Neuronal stem cell (in vitro differentiated cells): ENCODE measurements at regions not wholly inside any gene's neighbourhood (a gene's known extent, or its start where the extent isn't known, plus 50 kb on each side); places are given as distances from the start of the nearest gene placed in this dataset.
A peak's percentile ranks its signal among the peaks of the same experiment; 100 is the strongest.

ENCODE experiments used
- DNase-seq: peaks from one replicate; pipeline ENCODE4 v3.0.0-alpha.2; 2013; ENCODE audit warnings: low spot score
- H2AFZ ChIP-seq: one replicate; pipeline ENCODE4 v1.6.1; 2013; ENCODE audit warnings: mild to moderate bottlenecking, low read length, inconsistent platforms
- H2AK5ac ChIP-seq: 2 replicates; pipeline ENCODE4 v1.6.1; 2013; ENCODE audit warnings: low read depth, mild to moderate bottlenecking, inconsistent platforms, low read length, moderate library complexity, mixed read lengths
- H2BK120ac ChIP-seq: 2 replicates; pipeline ENCODE4 v1.6.1; 2013; ENCODE audit warnings: low read depth, mild to moderate bottlenecking, inconsistent platforms, low read length, moderate library complexity, mixed read lengths
- H2BK12ac ChIP-seq: one replicate; pipeline ENCODE4 v1.6.1; 2013; ENCODE audit warnings: low read length, inconsistent platforms
- H2BK15ac ChIP-seq: 2 replicates; pipeline ENCODE4 v1.6.1; 2013; ENCODE audit warnings: mild to moderate bottlenecking, low read length, inconsistent platforms, mixed read lengths
- H2BK5ac ChIP-seq: one replicate; pipeline ENCODE4 v1.6.1; 2013; ENCODE audit warnings: inconsistent platforms, mild to moderate bottlenecking, low read length, moderate library complexity
- H3K14ac ChIP-seq: one replicate; pipeline ENCODE4 v1.6.1; 2013; ENCODE audit warnings: low read length, inconsistent platforms
- H3K18ac ChIP-seq: 2 replicates; pipeline ENCODE4 v1.6.1; 2013; ENCODE audit warnings: low read length, inconsistent platforms
- H3K23ac ChIP-seq: 2 replicates; pipeline ENCODE4 v1.6.1; 2013; ENCODE audit warnings: low read depth, mild to moderate bottlenecking, mixed read lengths, low read length, inconsistent platforms; ENCODE audit not compliant: poor library complexity
- H3K27ac ChIP-seq: replicated peaks from 3 replicates; pipeline ENCODE4 v1.5.1; 2013; ENCODE audit warnings: low read length, inconsistent platforms
- H3K27me3 ChIP-seq, 3 experiments: 2 replicates each; pipeline ENCODE4 v1.6.1; 2013; ENCODE audit warnings: low read length in 3 of 3, mild to moderate bottlenecking in 2 of 3, inconsistent platforms in 1 of 3, low read depth in 1 of 3, mixed read lengths in 1 of 3, moderate library complexity in 1 of 3; ENCODE audit not compliant: control insufficient read depth in 3 of 3, insufficient read depth in 3 of 3
- H3K36me3 ChIP-seq, 2 donors: replicated peaks in 1 of 2; 2 replicates each; pipeline ENCODE4 v1.6.1; 2013; ENCODE audit warnings: low read length in 2 of 2; ENCODE audit not compliant: control insufficient read depth in 2 of 2, insufficient read depth in 2 of 2
- H3K4ac ChIP-seq: 2 replicates; pipeline ENCODE4 v1.6.1; 2013; ENCODE audit warnings: inconsistent platforms, mild to moderate bottlenecking, low read length, moderate library complexity
- H3K4me1 ChIP-seq, 2 donors: 1 replicate in 1 of 2; 2 replicates in 1 of 2; pipeline ENCODE4 v1.6.1; 2013; ENCODE audit warnings: low read length in 2 of 2, low read depth in 1 of 2; ENCODE audit not compliant: control insufficient read depth in 2 of 2, insufficient read depth in 1 of 2
- H3K4me2 ChIP-seq: one replicate; pipeline ENCODE4 v1.6.1; 2013; ENCODE audit warnings: mild to moderate bottlenecking, low read length, inconsistent platforms; ENCODE audit not compliant: insufficient read depth, poor library complexity, severe bottlenecking
- H3K4me3 ChIP-seq, 2 donors: 2 replicates each; pipeline ENCODE4 v1.5.1; 2013; ENCODE audit warnings: low read length in 2 of 2, mild to moderate bottlenecking in 2 of 2, inconsistent platforms in 1 of 2, moderate library complexity in 1 of 2
- H3K79me1 ChIP-seq: one replicate; pipeline ENCODE4 v1.6.1; 2013; ENCODE audit warnings: low read depth, mild to moderate bottlenecking, inconsistent platforms, low read length, moderate library complexity
- H3K9ac ChIP-seq: one replicate; pipeline ENCODE4 v1.6.1; 2013; ENCODE audit warnings: mild to moderate bottlenecking, low read depth, low read length, inconsistent platforms; ENCODE audit not compliant: poor library complexity
- H3K9me3 ChIP-seq, 2 donors: replicated peaks in 1 of 2; 2 replicates each; pipeline versions ENCODE3 to v1.6.1; 2013; ENCODE audit warnings: low read length in 2 of 2, mild to moderate bottlenecking in 2 of 2, inconsistent platforms in 1 of 2, low read depth in 1 of 2, mixed read lengths in 1 of 2, moderate library complexity in 1 of 2; ENCODE audit not compliant: control insufficient read depth in 2 of 2, insufficient read depth in 1 of 2
- H4K8ac ChIP-seq: one replicate; pipeline ENCODE4 v1.6.1; 2013; ENCODE audit warnings: low read depth, mild to moderate bottlenecking, inconsistent platforms, low read length, moderate library complexity
- H4K91ac ChIP-seq: one replicate; pipeline ENCODE4 v1.6.1; 2013; ENCODE audit warnings: low read length, low read depth, mild to moderate bottlenecking, inconsistent platforms; ENCODE audit not compliant: poor library complexity
- WGBS, 2 donors: extraction: QIAGEN DNeasy Blood & Tissue Kit; methylation state at CpG; one replicate each; pipeline ENCODE4 v1.1.7; 2013; ENCODE audit warnings: missing lambda C conversion rate in 2 of 2, mixed read lengths in 1 of 2; ENCODE audit not compliant: insufficient read length in 2 of 2, insufficient replicate concordance in 1 of 2; ENCODE audit errors: extremely low coverage in 2 of 2; 5-methylcytosine and 5-hydroxymethylcytosine counted together

- Histone ChIP-seq H3K27me3 (peaks cover 0 to 7% (median 0%) of the 10 kb centered on the region in 3 experiments), H3K23ac (no peak overlapping the region)
- no CpG with 5 or more reads among the region's 2 CpGs for WGBS, 2 donors
These were observed 78.2 kb downstream of the RWDD3 start for GRCh38 chr1:95312181-95312580.

DNA sequence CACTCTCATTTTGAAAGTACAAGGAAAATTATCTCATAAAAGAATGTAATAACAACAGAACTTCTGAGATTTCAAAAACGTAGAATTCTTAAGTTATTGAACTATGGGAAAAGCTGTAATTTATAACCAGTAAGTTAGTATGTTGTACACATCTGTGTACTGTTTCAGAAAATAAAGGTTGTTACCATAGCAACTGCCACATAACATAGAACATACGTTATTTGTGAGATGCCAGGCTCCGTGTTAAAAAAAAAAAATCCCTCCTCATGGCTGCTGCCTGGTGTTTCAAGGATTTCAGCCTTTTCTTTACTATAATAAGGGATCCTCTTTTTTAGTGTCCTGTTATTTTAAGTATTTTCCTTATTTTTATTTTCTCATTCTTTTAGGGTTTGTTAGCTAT is 79.5 kb downstream of the RWDD3 start:
- Histone ChIP-seq H2BK120ac (no peak overlapping the region), H3K14ac (no peak overlapping the region), H3K4ac (no peak overlapping the region), H2AFZ (no peak overlapping the region), H3K4me2 (no peak overlapping the region), H3K27me3 (peaks cover 0 to 3% (median 0%) of the 10 kb centered on the region in 3 experiments), H3K36me3 (no peaks in the 10 kb centered on the region), H3K9me3 (peaks cover 0 to 2% of the 10 kb centered on the region in 2 donors), H2BK5ac (no peak overlapping the region), H3K4me3 (no peak overlapping the region), H4K91ac (no peak overlapping the region), H2AK5ac (no peak overlapping the region), H3K23ac (no peak overlapping the region), H3K4me1 (peaks cover 2 to 7% of the 10 kb centered on the region in 2 donors), H3K9ac (no peak overlapping the region), H3K27ac (no peak overlapping the region), H2BK12ac (no peak overlapping the region), H4K8ac (no peak overlapping the region), H3K79me1 (no peaks in the 10 kb centered on the region), H3K18ac (no peak overlapping the region), H2BK15ac (no peak overlapping the region)
- WGBS, 2 donors: no CpG with 5 or more reads among the region's 3 CpGs
- no peak for DNase-seq

More at GRCh38 chr1:95312181-95312580, 78.2 kb downstream of the RWDD3 start:
- Histone ChIP-seq H3K4me1 (peaks cover 6 to 9% of the 10 kb centered on the region in 2 donors), H2BK5ac (no peak overlapping the region), H2AFZ (no peak overlapping the region), H3K79me1 (no peaks in the 10 kb centered on the region), H3K36me3 (no peaks in the 10 kb centered on the region), H2BK12ac (no peak overlapping the region), H2BK15ac (no peak overlapping the region), H4K8ac (no peak overlapping the region), H3K14ac (no peak overlapping the region), H3K9ac (no peak overlapping the region), H3K18ac (no peak overlapping the region), H3K27ac (no peak overlapping the region), H2BK120ac (no peak overlapping the region), H4K91ac (no peak overlapping the region), H3K4me2 (no peak overlapping the region), H2AK5ac (no peak overlapping the region), H3K9me3 (peaks cover 0 to 2% of the 10 kb centered on the region in 2 donors), H3K4ac (no peak overlapping the region), H3K4me3 (no peak overlapping the region)
- no peak for DNase-seq

- H4K8ac ChIP-seq: no peak overlapping the region
- no peak overlapping the region for H2BK15ac ChIP-seq
- no peak overlapping the region for H4K91ac ChIP-seq
- peaks cover 0 to 3% (median 0%) of the 10 kb centered on the region in 3 experiments for H3K27me3 ChIP-seq
- WGBS, 2 donors: no CpG with 5 or more reads among the region's 3 CpGs
- no peak overlapping the region for H2BK12ac ChIP-seq
- no peak overlapping the region for H2BK120ac ChIP-seq
- no peak overlapping the region for H3K27ac ChIP-seq
- no peak overlapping the region for H2BK5ac ChIP-seq
- no peak overlapping the region for H3K23ac ChIP-seq
- H3K4me3 ChIP-seq: no peak overlapping the region
- peak overlapping the region; percentile 27 for H2AFZ ChIP-seq
- no peak for DNase-seq
- H3K4me2 ChIP-seq: no peak overlapping the region
- H3K14ac ChIP-seq: no peak overlapping the region
- no peak overlapping the region for H2AK5ac ChIP-seq
- H3K9ac ChIP-seq: no peak overlapping the region
- no peaks in the 10 kb centered on the region for H3K79me1 ChIP-seq
- H3K18ac ChIP-seq: no peak overlapping the region
- H3K36me3 ChIP-seq: no peaks in the 10 kb centered on the region
- peaks cover 0 to under 1% of the 10 kb centered on the region in 2 donors for H3K9me3 ChIP-seq
- peaks cover 8 to 13% of the 10 kb centered on the region in 2 donors for H3K4me1 ChIP-seq
- no peak overlapping the region for H3K4ac ChIP-seq
These were observed 87.5 kb downstream of the RWDD3 start for GRCh38 chr1:95321531-95321930.

DNA sequence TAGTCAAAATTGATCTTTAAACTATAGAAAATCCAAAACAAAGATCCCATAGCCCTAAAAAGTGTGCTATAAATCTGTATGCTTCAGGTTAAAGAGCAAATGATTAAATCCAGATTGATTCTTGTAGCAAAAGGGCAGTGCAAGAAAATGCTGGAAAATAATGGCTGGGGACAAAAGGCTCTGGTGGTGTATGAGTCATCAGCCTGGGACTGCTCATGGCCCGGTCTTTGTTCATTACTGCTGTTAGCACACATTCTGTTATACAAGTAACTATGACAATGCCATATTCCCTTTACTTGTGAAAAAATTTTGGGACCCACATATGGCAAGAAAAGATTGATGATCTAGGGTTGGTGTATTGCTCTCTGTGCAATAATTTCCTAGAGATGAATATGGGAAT is 89.1 kb downstream of the RWDD3 start:
- H3K9ac ChIP-seq: no peak overlapping the region
- no peak overlapping the region for H2AK5ac ChIP-seq
- H3K27me3 ChIP-seq: no peaks in the 10 kb centered on the region
- no peaks in the 10 kb centered on the region for H3K36me3 ChIP-seq
- peaks cover 8 to 13% of the 10 kb centered on the region in 2 donors for H3K4me1 ChIP-seq
- H4K91ac ChIP-seq: no peak overlapping the region
- no peak overlapping the region for H2BK5ac ChIP-seq
- H2AFZ ChIP-seq: peak overlapping the region; percentile 74
- H3K79me1 ChIP-seq: no peaks in the 10 kb centered on the region
- no peak overlapping the region for H2BK120ac ChIP-seq
- no peak overlapping the region for H3K4me2 ChIP-seq
- no peak overlapping the region for H3K4me3 ChIP-seq
- H3K23ac ChIP-seq: no peak overlapping the region
- no peak overlapping the region for H3K18ac ChIP-seq
- no CpG with 5 or more reads among the region's 1 CpG for WGBS, 2 donors
- H2BK15ac ChIP-seq: no peak overlapping the region
- H3K14ac ChIP-seq: no peak overlapping the region
- DNase-seq: peak; percentile 36
- H3K4ac ChIP-seq: no peak overlapping the region
- no peaks in the 10 kb centered on the region for H3K9me3 ChIP-seq
- H3K27ac ChIP-seq: no peak overlapping the region
- H2BK12ac ChIP-seq: no peak overlapping the region
- no peak overlapping the region for H4K8ac ChIP-seq
